HCT116 (cell line): ENCODE measurements at regions not wholly inside any gene's neighbourhood (a gene's known extent, or its start where the extent isn't known, plus 50 kb on each side); places are given as distances from the start of the nearest gene placed in this dataset.
A peak's percentile ranks its signal among the peaks of the same experiment; 100 is the strongest.

Experiments
- ATAC-seq: fragments of 200-7000 bp; cut with Tn5 transposase; 2 replicates; pipeline ENCODE4 v1.9.1; 2020; ENCODE audit warnings: mild to moderate bottlenecking, moderate library complexity
- BruUV-seq: library from RNA; stranded (reverse); fragments of 400-500 nt; replicated peaks from 2 replicates; lab custom pipeline; 2021; lab: Mats Ljungman, UMichigan
- CTCF ChIA-PET: fragments of 300-600 bp; sonication (Branson Sonifier 250); formaldehyde crosslinking; loops from one replicate; lab custom pipeline; 2021; ENCODE audit warnings: antibody characterized with exemption; lab: Charles Lee
- POLR2A ChIA-PET: fragments of 300-600, 350-600 bp; sonication (Branson Sonifier 250); formaldehyde crosslinking; loops from one replicate; lab custom pipeline; 2021; ENCODE audit warnings: antibody characterized with exemption; lab: Charles Lee
- RAD21 ChIA-PET, 2 experiments: fragments of 300-600 bp; sonication (Branson Sonifier 250); formaldehyde crosslinking; loops; one replicate each; lab custom pipeline; 2023; ENCODE audit warnings: low total read pairs in 2 of 2; ENCODE audit not compliant: uncharacterized antibody in 2 of 2, unreplicated experiment in 2 of 2, low non-redundant PET in 1 of 2; lab: Charles Lee
- DNase-seq: peaks from one replicate; pipeline ENCODE4 v3.0.0-alpha.2; 2010; ENCODE audit warnings: low read depth, low spot score
- H2AFZ ChIP-seq: fragments of 200-600 bp; shearing (Covaris generic), sonication (generic); 2 replicates; pipeline ENCODE4 v1.6.1; 2017; ENCODE audit warnings: low read depth, mixed run types, mixed read lengths, antibody characterized with exemption, low read length; ENCODE audit not compliant: poor library complexity, severe bottlenecking
- H3K27ac ChIP-seq: 2 replicates; pipeline ENCODE4 v1.5.1; 2012; ENCODE audit warnings: low read depth, low read length
- H3K27me3 ChIP-seq: fragments of 200-600 bp; sonication (generic); 2 replicates; pipeline ENCODE4 v1.6.1; 2016; ENCODE audit warnings: mixed run types, low read length, mixed read lengths; ENCODE audit not compliant: insufficient read depth
- H3K36me3 ChIP-seq, 2 experiments: fragments of 200-500 bp in 1 of 2; fragments of 200-600 bp in 1 of 2; sonication (Bioruptor generic) in 1 of 2; sonication (generic) in 1 of 2; 2 replicates each; pipeline versions ENCODE4 v1.5.1 to v1.6.1; 2014 to 2016; ENCODE audit warnings: low read length in 2 of 2, inconsistent platforms in 1 of 2, mixed read lengths in 1 of 2, mixed run types in 1 of 2; ENCODE audit not compliant: insufficient read depth in 2 of 2, control insufficient read depth in 1 of 2
- H3K4me1 ChIP-seq, 2 experiments: fragments of 200-600 bp in 1 of 2; sonication (generic) in 1 of 2; 2 replicates each; pipeline versions ENCODE4 v1.5.1 to v1.6.1; 2012 to 2017; ENCODE audit warnings: low read length in 2 of 2, inconsistent platforms in 1 of 2, mild to moderate bottlenecking in 1 of 2, mixed read lengths in 1 of 2, mixed run types in 1 of 2, moderate library complexity in 1 of 2; ENCODE audit not compliant: insufficient read depth in 2 of 2, control insufficient read depth in 1 of 2
- H3K4me2 ChIP-seq: fragments of 200-600 bp; sonication (generic); 2 replicates; pipeline ENCODE4 v1.6.1; 2017; ENCODE audit warnings: mixed run types, low read length, mixed read lengths
- H3K4me3 ChIP-seq, 2 experiments: fragments of 200-600 bp in 1 of 2; sonication (generic) in 1 of 2; replicated peaks in 1 of 2; 2 replicates each; pipeline ENCODE4 v1.5.1; 2011 to 2016; ENCODE audit warnings: low read length in 2 of 2, control low read depth in 1 of 2, low read depth in 1 of 2, mild to moderate bottlenecking in 1 of 2, mixed read lengths in 1 of 2, mixed run types in 1 of 2
- H3K79me2 ChIP-seq: fragments of 200-600 bp; sonication (generic); 2 replicates; pipeline ENCODE4 v1.6.1; 2017; ENCODE audit warnings: mild to moderate bottlenecking, mixed run types, low read length, moderate library complexity, mixed read lengths; ENCODE audit not compliant: insufficient read depth
- H3K9ac ChIP-seq: fragments of 200-600 bp; sonication (generic); 2 replicates; pipeline ENCODE4 v1.6.1; 2016; ENCODE audit warnings: low read length, mixed read lengths
- H3K9me2 ChIP-seq: fragments of 200-600 bp; sonication (generic), shearing (Covaris generic); 2 replicates; pipeline ENCODE4 v1.6.1; 2017; ENCODE audit warnings: mixed run types, mild to moderate bottlenecking, moderate library complexity; ENCODE audit not compliant: insufficient read depth
- H3K9me3 ChIP-seq, 2 experiments: fragments of 200-500 bp in 1 of 2; fragments of 200-600 bp in 1 of 2; sonication (Bioruptor generic) in 1 of 2; sonication (generic) in 1 of 2; 2 replicates each; pipeline ENCODE4 v1.6.1; 2014 to 2017; ENCODE audit warnings: low read length in 2 of 2, mixed read lengths in 2 of 2, inconsistent platforms in 1 of 2, low read depth in 1 of 2, mild to moderate bottlenecking in 1 of 2, mixed run types in 1 of 2, moderate library complexity in 1 of 2; ENCODE audit not compliant: control insufficient read depth in 1 of 2, insufficient read depth in 1 of 2
- H4K20me1 ChIP-seq: fragments of 200-600 bp; sonication (generic), shearing (Covaris generic); 2 replicates; pipeline ENCODE4 v1.6.1; 2017; ENCODE audit warnings: mixed run types, mild to moderate bottlenecking, moderate library complexity; ENCODE audit not compliant: insufficient read depth
- CBX3 ChIP-seq: IDR thresholded peaks from 2 replicates; pipeline ENCODE4 v1.6.1; 2012; ENCODE audit warnings: low read depth
- CTCF ChIP-seq, 3 experiments: fragments of 200-600 bp in 1 of 3; sonication (generic) in 1 of 3; IDR thresholded peaks in 2 of 3; conservative IDR thresholded peaks in 1 of 3; 2 replicates each; pipeline ENCODE4 v1.5.1; 2012 to 2017; ENCODE audit warnings: low read depth in 2 of 3, low read length in 2 of 3, antibody characterized with exemption in 1 of 3, borderline replicate concordance in 1 of 3, control low read depth in 1 of 3, mild to moderate bottlenecking in 1 of 3, mixed read lengths in 1 of 3, mixed run types in 1 of 3, moderate library complexity in 1 of 3; ENCODE audit not compliant: insufficient read depth in 1 of 3
- EGR1 ChIP-seq: IDR thresholded peaks from 2 replicates; pipeline ENCODE4 v1.6.1; 2012; ENCODE audit warnings: low read depth
- ELF1 ChIP-seq: IDR thresholded peaks from 2 replicates; pipeline ENCODE4 v1.6.1; 2012; ENCODE audit warnings: low read depth, borderline replicate concordance
- EZH2 ChIP-seq: fragments of 200-600 bp; sonication (generic); IDR thresholded peaks from 2 replicates; pipeline ENCODE4 v1.6.1; 2017; ENCODE audit warnings: antibody characterized with exemption, mixed run types
- EZH2phosphoT487 ChIP-seq: fragments of 200-600 bp; IDR thresholded peaks from 2 replicates; pipeline ENCODE4 v1.6.1; 2018; ENCODE audit warnings: antibody characterized with exemption, borderline replicate concordance
- JUND ChIP-seq: IDR thresholded peaks from 2 replicates; pipeline ENCODE4 v1.6.1; 2012
- MAX ChIP-seq: IDR thresholded peaks from 2 replicates; pipeline ENCODE4 v1.6.1; 2012
- RAD21 ChIP-seq: IDR thresholded peaks from 2 replicates; pipeline ENCODE4 v1.6.1; 2012; ENCODE audit warnings: low read depth, mild to moderate bottlenecking
- REST ChIP-seq: IDR thresholded peaks from 2 replicates; pipeline ENCODE4 v1.6.1; 2012; ENCODE audit warnings: low read depth
- SIN3A ChIP-seq: IDR thresholded peaks from 2 replicates; pipeline ENCODE4 v1.6.1; 2012; ENCODE audit warnings: low read depth
- SP1 ChIP-seq: IDR thresholded peaks from 2 replicates; pipeline ENCODE4 v1.6.1; 2012; ENCODE audit warnings: low read depth
- SRF ChIP-seq: IDR thresholded peaks from 2 replicates; pipeline ENCODE4 v1.6.1; 2012; ENCODE audit warnings: low read depth
- TCF7L2 ChIP-seq: IDR thresholded peaks from 2 replicates; pipeline ENCODE4 v1.7.0; 2011; ENCODE audit warnings: borderline replicate concordance, inconsistent platforms; ENCODE audit not compliant: insufficient read depth, insufficient read length; ENCODE audit errors: extremely low read depth
- YY1 ChIP-seq: IDR thresholded peaks from 2 replicates; pipeline ENCODE4 v1.6.1; 2011; ENCODE audit warnings: low read length, low read depth, moderate library complexity, mild to moderate bottlenecking; ENCODE audit not compliant: insufficient replicate concordance; ENCODE audit errors: extremely low read depth
- ZBTB33 ChIP-seq: IDR thresholded peaks from 2 replicates; pipeline ENCODE4 v1.6.1; 2011; ENCODE audit warnings: mild to moderate bottlenecking, low read length, moderate library complexity; ENCODE audit not compliant: insufficient replicate concordance; ENCODE audit errors: extremely low read depth
- intact Hi-C: fragments of 100-400 bp; cut with micrococcal nuclease; formaldehyde crosslinking; loops from 2 replicates; pipeline ENCODE4 v1.10.0; 2022

GRCh38 chr1:167161242-167161641, 59.4 kb upstream of the POU2F1 start (continued):
- TF ChIP-seq ELF1 = no peak
- peak; percentile 81 for TF ChIP-seq CBX3
- TF ChIP-seq CTCF (IDR thresholded peaks at IDR 0.05 in 2 of 3, conservative IDR thresholded peaks at IDR 0.05 in 1 of 3; ENCODE audit: borderline replicate concordance in 1 of 3, insufficient read depth in 1 of 3, low read depth in 2 of 3, low read length in 2 of 3) = no peak
- TF ChIP-seq EZH2phosphoT487 = no peak
- no peak for TF ChIP-seq SIN3A
- TF ChIP-seq JUND = peak; percentile 74
- peak; percentile 74 for TF ChIP-seq MAX
- TF ChIP-seq EGR1 = no peak
- no peak for TF ChIP-seq EZH2

- RAD21 ChIA-PET = no interaction called here
- H4K20me1 ChIP-seq = no peaks in the 10 kb centered on the region
- no peaks in the 10 kb centered on the region for H3K36me3 ChIP-seq
- peak overlapping the region; percentile 48 for H3K4me2 ChIP-seq
- TF ChIP-seq RAD21 = no peak
- no peak for TF ChIP-seq TCF7L2
- TF ChIP-seq SRF = no peak
- TF ChIP-seq SIN3A = no peak
- no peak for TF ChIP-seq MAX
- no peak for TF ChIP-seq REST
- no peak for TF ChIP-seq EZH2
- TF ChIP-seq CBX3 = no peak
- no peak for TF ChIP-seq ZBTB33
- TF ChIP-seq YY1 = no peak
- no peak for TF ChIP-seq SP1
- no peak for ATAC-seq
- no peak for DNase-seq
- H3K9ac ChIP-seq = no peak overlapping the region
- H3K27ac ChIP-seq = no peak overlapping the region
- H3K4me3 ChIP-seq = no peak overlapping the region
- POLR2A ChIA-PET = no interaction called here
- peaks cover 20 to 36% of the 10 kb centered on the region in 2 experiments for H3K4me1 ChIP-seq
- CTCF ChIA-PET = no interaction called here
- no TSS peak for BruUV-seq
- no peak overlapping the region for H2AFZ ChIP-seq
- intact Hi-C loops = no loop called here
- H3K9me2 ChIP-seq = no peaks in the 10 kb centered on the region
- H3K9me3 ChIP-seq = no peaks in the 10 kb centered on the region
- H3K79me2 ChIP-seq = no peaks in the 10 kb centered on the region
- H3K27me3 ChIP-seq = no peaks in the 10 kb centered on the region
Observed at GRCh38 chr1:167161762-167162161, 58.9 kb upstream of the POU2F1 start.
